Activated CD8-positive, alpha-beta memory T cell treated with anti-CD3 and anti-CD28 coated beads, Interleukin-2, amount 50 U/mL, for 24 hours (primary cell): ENCODE measurements at regions not wholly inside any gene's neighbourhood (a gene's known extent, or its start where the extent isn't known, plus 50 kb on each side); places are given as distances from the start of the nearest gene placed in this dataset.
"Not testable (repeated sequence)": the region's sequence is repeated elsewhere in the genome, so short reads cannot be mapped to it uniquely, and the experiment has no call there.

Experiments
- DNase-seq: peaks from one replicate; pipeline ENCODE4 v3.0.0-alpha.2; 2020; ENCODE audit errors: extremely low read depth

DNA sequence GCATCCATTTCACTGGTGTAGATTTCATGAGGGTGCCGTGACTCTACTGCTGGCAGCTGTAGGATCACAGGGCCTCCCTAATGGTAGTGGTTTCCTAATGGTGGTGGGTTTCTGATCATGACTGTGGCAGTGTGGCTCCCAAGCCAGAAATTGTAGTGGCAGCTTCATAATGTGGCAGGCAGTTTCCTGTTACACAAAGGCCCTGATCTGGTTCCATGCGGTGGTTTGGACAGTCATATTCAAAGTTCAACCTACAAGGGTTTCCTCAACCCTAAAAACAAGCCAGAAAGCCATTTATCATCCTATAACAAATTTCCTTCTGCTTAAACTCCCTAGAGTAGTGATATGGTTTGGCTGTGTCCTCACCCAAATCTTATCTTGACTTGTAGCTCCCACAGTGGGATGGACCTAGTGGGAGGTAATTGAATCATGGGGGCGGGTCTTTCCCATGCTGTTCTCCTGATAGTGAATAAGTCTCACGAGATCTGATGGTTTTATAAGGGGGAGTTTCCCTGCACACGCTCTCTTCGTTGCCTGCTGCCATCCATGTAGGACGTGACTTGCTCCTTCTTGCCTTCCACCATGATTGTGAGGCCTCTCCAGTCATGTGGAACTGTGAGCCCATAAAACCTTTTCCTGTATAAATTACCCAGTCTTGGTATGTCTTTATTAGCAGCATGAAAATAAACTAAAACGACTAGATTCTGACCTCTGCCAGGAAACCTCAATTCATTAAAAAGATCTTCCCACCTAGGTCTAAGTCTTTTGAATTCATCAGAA, 257.1 kb downstream of the EFCAB11 start:
- no peak for DNase-seq

DNA sequence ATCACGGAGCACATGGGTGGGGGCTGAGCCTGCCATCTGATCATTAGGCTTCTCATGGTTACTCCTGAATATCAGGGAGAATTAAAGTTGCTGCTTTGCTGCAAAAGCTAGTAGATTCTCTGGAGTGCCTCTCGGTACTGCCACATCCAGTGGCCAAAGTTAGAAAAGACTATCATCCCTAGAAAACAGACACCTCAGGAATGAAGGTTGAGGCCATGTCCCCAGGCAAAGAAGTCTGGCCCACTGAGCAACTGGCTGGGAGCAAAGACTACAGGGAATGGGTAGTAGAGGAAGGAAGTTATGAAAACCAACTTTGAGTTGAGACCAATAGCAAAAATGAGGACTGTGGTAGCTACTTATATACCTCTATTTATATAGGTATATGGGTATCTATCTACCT, 258.7 kb downstream of the EFCAB11 start:
- DNase-seq, result no peak

DNA sequence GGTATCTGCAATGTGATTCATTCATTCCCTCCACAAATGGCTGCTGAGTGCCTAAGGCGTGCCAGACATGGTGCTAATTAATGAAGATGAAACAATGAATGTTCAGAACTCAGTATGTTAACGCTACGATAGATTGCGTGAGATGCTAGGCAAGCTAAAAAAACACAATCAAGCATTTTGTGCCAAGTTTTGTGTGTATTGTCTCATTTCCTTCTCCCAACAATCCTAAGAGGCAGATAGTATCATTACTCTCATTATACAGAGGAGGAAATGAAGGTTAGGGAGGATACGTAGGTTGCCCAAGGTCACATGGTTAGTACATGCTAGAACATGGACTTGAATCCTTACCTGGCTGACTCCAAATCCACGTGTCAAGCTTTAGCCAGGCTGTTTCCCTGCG, 264.4 kb downstream of the EFCAB11 start:
- no peak for DNase-seq

DNA sequence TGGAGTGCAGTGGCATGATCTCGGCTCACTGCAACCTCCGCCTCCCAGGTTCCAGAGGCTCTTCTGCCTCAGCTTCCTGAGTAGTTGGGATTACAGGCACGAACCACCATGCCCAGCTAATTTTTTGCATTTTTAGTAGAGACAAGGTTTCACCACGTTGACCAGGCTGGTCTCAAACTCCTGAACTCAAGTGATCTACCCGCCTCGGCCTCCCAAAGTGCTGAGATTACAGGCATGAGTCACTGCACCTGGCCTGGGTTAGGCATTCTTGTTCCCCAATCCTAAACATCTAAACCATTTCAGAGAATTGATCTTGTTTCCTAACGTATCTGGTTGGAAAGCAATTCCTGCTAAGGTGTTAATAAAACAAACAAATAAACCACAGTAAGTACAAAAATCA, 264.8 kb downstream of the EFCAB11 start:
- not testable (repeated sequence) for DNase-seq

DNA sequence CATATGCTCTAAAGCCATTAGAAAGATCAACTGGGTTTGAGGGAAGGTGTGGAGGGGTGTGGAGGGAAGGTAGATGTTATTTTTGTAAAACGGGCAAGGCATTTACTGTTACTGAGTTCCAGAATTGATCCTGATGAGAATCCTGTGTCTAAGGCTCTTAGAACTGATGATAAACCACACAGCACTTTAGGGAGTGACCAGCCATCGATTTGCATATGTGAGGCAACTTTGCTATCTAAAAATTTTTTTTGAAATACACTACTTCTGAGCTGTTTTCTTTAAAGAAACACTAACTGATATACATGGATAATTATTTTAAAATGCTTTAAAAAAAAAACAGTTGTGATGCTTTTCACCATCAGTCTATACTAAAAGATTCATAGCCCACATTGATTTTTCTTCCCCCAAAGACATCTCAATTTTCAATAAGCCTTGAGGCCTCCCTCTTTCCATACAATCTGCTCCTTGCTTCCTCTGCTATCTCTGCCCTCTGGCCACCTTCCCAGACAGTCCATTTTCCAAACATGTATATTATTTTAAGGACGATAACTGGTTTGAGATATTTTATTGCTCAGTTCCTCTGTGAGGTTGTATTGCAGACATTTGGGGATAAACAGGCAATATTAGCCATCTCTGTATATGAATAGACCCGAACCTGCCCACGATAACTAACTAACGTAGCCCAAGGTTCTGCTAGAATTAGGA, 265.9 kb downstream of the EFCAB11 start:
- no peak for DNase-seq

DNA sequence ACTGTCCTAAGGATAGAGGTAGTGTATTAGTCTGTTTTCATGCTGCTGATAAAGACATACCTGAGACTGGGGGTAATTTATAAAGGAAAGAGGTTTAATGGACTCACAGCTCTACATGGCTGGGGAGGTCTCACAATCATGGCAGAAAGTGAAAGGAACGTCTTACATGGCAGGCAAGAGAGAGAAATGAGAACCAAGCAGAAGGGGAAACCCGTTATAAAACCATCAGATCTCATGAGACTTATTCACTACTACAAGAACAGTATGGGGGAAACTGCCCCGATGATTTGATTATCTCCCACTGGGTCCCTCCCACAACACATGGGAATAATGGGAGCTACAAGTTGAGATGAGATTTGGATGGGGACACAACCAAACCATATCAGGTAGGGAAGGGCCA, 267.4 kb downstream of the EFCAB11 start:
- DNase-seq, result not testable (repeated sequence)

DNA sequence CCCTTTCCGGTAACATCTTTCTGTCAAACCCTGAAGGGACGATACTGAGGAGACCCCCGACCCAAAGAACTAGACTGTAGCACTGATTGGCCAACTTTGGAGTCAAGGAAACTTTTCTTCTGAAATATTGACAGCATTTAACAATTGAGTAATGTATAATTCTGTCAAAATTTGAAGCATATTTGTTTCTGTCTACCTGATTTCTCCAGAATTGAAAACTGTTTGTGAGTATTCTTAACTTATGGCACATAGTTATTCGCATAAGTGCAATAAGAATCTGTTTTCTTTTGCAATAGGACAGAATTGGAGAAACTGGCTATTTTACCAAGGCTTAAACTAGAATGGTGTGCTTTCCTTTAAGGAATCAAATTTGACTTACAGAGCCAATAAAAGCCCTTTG, 267.1 kb upstream of the FOXN3 start:
- no peak for DNase-seq

DNA sequence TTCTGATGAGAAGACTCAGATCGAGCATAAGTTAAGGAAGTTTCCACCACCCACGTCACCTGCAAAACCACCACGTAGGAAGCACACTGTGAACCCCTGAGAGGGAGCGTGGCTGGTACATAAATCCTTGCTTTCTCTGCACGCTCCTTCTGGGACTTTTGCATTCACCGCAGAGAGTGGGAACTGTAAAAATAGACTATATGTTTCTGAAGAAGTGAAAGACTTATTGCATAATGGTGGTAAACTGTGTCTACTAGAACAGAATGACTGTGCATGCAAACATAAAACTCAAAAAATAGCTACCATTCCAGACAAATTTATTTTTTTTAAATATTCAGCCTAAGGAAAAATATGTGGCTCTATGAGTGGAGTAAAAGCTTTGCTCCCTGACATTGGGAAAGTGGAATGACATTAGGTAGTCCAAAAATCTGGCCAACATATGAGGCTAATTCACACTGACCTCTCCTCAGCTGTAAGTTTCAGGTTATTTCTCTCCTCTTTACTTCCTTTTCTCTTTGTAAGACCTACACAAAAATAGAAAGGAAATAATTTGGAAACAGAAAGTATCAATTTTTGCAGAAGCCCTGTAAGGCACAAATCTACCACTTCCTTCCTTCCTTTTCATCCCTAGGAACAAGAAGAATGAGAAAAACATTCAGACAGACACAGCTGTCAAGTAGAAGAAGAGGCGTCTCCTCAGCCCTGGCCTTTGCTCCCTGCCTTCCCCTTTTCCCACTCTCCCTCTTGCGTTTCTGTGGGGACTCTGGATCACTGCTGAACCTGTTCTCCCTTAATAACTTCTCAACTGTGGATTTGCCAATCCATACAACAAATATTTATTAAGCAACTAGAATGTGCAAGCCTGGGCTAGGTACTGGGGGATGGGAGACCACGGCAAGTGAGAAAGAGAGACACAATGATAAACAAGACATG, 264.3 kb upstream of the FOXN3 start:
- peak; percentile 48 for DNase-seq

DNA sequence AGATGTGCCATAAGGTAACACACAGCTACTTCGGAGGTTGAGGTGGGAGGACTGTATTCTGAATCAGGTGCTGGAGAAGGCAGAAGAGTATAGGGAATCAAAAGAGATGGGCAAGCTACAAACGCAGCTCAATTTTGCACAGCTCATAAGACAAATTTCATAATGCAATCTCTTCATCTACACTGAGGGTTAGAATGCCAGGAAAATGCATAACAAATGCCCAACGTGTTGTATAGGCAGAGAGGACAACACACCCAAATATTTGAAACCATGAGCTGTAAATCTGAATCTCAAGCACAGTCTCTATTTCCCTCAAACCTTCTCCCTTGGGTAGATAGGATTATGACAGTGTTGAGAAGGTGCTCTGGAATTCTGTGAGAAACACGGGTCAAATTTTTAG, 263.1 kb upstream of the FOXN3 start:
- DNase-seq, result no peak

DNA sequence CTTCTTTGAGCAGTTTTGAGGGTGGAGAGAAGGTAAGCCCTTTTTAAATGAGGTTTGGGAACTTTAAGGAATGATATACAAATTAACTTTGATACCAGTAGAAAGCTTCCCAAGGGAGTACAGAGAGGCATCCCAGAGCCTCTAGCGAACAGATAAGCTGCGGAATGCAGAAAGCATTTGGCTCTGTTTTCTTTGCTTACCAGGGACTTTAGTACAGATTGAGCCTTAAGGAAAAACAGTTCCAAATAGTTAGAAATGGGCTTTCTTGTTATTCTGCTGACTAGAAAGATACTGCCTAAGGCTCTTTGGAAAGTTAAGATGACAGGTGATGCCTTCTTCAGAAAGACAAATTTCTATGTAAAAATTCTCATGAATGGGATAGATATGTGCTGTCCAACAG, 261.7 kb upstream of the FOXN3 start:
- DNase-seq, result no peak

DNA sequence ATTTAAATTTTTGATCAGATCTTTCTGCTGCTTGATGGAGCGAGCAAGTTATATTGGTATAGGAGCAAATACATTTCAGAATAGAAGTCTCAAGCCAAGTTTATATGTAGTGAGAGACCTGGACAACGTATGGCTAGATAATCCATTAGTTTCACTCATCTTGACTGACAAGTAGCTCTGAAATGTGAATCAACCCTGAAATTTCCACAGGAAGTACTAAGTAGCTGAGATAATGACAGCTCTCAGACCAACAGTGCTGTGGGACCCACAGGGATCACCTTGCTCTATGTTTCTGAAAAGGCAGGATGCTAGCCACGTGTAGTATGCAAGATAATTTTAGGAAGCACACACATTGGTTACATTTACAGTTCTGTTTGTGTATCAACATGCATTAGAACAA, 258.6 kb upstream of the FOXN3 start:
- DNase-seq, result no peak

DNA sequence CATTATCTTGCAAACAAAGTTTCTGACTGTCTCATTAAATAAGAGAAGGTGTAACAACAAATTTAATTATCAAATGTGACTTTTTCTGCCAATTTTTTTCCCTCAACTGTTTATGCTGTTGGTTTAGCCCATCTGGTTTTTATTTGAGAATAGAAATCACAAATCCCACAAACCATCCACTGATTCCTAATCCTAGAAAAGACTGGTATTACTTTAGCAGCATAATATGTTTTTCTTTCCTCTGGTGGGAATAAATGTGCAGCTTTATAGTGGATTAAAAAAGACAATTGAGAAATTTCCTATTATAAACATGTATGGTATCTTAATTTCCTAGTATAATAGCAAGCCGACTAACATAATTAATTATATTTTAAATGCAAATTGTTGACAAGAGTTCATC, 257.9 kb upstream of the FOXN3 start:
- DNase-seq, result no peak

DNA sequence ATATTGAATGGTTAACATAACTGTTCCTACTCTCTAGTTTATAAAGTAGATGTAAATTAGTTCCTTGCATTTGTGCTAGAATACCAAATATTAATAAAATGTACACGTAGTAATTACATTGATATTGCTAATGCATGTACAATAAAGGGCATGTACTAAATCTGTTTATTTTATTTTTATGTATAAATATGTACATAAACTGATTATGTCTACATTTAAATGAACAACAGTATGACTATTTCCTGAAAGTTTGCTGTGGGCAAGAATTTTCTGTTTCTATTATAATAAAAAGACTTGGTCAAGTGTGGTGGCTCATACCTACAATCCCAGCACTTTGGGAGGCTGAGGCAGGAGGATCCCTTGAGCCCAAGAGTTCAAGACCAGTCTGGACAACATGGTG, 257.2 kb upstream of the FOXN3 start:
- no peak for DNase-seq

DNA sequence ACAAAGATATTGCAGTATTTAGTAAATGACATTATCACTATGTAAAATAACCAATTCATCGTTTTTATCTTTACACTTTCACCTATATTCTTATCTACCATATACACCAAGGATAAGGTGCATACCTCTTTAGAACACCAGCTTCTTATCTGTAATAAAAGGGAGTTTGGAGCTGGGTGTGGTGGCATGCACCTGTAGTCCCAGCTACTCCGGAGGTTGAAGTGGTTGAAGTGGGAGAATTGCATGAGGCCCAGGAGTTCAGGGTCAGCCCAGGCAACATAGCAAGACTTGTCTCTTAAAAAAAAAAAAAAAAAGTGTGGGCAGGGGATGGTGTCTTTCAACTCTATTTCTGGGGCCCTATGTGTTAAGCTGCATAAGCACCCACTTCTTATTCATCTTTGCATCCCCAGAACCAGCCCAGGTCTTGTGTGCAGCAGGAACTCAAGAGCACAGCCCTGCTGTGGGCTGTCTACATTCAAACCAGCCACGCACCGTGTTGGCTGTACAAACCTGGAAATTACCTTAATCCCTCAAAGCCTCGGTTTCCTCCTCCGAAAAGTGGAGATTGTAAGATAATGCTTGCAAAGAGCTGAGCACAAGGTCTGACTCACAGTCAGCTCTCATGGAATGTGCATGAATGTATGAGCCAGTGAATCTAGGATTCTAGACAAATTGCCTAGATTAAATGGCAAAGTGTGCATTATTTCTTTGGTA, 256.6 kb upstream of the FOXN3 start:
- DNase-seq, result no peak

DNA sequence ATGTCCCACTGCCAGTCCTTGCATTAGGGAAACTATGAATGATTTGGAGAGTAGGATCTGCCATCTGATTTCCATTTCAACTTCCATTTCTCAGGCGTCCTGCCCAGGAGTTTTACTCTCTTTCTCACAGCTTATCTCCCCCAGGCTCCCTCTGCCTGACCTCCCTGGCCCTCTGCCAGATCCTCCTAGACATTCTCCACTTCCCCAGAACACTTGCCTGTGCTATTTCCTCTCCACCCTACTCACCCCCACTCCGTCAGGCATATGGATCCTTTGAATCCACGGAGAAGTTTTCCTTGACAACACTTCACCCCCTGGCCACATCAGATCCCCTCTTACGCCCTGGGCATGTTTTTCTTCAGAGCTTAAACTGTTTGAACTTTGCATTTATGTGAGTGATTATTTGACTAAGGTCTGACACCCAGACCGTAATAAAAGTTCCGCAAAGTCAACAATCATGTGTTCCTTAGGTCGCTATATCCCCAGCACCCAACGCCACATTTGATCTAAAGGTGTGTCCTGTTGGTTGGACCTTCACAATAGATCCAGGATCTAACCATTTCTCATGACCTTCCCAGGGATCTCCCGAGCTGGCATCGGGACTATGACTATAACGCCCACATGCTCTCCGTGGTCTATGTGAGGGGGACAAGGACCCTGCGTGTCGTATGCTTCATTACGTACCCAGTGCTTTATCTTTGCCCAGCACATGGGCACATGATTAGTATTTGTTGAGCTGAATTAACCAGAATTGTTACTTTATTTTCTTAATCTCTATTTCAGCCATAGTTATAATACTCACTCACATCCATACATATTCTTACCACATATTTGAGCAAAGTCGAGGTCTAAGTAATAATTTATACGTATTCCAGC, 255.8 kb upstream of the FOXN3 start:
- DNase-seq, result no peak

DNA sequence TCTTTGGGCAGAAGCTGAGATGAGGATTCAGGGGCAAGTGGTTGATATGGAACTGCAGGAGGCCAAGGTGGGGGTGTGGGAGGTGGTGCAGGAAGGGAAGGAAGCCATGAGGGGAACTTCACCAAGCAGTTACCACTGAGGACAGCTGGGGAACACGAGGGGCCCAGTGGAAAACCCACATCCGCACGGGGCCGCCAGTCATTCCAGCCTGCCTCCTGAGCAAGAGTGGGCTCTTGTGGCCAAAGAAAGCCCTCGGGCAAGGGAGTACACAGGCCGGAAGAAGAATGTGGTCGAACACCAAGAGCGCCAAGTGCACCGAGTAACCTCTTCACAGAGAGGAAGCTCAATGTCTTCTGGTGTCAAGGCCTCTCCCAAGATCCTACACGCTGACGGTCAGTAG, 252.2 kb upstream of the FOXN3 start:
- no peak for DNase-seq

DNA sequence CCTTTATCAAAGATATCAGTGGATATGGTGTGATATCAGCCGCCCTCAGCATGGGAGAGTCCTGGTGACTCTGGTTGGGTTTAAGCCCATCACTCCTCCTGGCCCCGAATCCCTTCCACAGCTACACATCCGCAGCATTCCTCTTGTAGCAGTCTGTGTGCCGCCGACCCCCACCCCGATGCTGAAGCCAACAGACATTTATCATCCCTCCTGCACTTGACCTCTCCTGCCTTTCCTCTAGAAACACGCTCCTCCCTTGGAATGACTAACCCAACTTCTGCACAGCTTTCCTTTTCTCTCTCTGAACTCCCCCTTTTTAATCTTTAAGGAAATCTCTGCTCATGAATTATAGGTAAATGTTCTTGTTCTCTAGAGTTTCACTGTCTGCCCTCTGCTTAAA, 250.9 kb upstream of the FOXN3 start:
- no peak for DNase-seq

DNA sequence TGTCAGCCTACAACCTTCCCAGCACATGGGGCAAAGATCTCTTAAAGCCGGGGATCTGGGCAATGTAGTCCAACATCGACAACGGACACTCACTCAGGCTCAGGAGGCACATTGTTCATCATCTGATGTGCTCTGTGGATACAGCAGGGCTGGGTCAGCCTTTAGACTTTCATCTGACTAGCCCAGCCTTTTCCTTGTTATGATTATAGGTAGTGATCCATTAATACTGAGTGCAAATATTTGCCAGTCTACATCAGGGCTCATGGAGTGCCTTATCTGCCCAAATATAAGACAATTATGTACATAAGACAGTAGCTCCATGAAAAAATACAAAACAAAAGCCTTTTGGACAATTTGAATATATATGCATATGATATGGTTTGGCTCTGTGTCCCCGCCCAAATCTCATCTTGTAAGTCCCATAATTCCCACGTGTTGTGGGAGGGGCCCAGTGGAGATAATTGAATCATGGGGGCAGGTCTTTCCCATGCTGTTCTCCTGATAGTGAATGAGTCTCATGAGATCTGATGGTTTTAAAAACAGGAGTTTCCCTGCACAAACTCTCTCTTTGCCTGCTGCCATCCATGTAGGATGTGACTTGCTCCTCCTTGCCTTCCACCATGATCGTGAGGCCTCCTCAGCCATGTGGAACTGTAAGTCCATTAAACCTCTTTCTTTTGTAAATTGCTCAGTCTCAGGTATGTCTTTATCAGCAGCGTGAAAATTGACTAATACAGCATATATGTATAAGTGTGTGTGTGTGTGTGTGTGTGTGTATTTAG, 248.5 kb upstream of the FOXN3 start:
- not testable (repeated sequence) for DNase-seq

DNA sequence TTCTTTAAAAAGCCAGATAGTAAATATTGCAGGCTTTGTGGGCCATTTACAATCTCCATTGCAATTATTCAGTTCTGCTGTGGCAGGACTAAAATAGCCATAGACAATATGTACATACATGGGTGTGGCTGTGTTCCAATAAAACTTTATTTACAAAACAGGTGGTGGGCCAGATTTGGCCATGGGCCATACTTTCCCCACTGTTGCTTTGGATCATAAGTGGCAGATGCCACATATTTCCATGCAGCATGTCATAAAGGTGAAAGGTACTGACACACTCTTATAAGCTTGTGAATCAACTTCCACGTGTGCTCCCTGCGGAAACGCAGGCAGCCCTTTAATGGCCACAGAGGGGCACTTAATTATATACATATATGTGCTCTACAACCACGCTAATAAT, 244.4 kb upstream of the FOXN3 start:
- DNase-seq, result no peak

DNA sequence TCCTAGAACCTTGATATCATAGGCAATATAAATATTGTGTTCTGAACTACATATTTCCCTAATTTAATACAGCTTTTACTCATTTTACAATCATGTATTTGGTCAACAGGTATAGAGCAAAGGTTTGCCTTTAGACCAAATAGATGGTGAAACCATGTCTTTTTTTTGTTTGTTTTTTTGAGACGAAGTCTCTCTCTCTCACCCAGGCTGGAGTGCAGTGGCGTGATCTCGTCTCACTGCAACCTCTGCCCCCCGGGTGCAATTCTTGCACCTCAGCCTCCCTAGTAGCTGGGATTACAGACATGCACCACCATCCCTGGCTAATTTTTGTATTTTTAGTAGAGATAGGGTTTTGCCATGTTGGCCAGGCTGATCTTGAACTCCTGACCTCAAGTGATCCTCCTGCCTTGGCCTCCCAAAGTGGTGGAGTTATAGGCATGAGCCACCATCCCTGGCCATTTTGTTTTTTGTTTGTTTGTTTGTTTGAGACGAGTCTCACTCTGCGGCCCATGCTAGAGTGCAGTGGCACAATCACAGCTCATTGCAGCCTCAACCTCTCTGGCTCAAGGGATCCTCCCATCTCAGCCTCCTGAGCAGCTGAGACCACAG, 243.7 kb upstream of the FOXN3 start:
- not testable (repeated sequence) for DNase-seq
